GM23338 (cell line): ENCODE measurements at regions not wholly inside any gene's neighbourhood (a gene's known extent, or its start where the extent isn't known, plus 50 kb on each side); places are given as distances from the start of the nearest gene placed in this dataset.

Source experiments
- ATAC-seq: fragments of 200-7000 bp; cut with Tn5 transposase; 3 replicates; pipeline ENCODE4 v1.9.1; 2020
- DNase-seq: peaks from one replicate; pipeline ENCODE4 v3.0.0-alpha.2; 2015; ENCODE audit warnings: low spot score
- H2AFZ ChIP-seq: fragments of 200-600 bp; sonication (generic); 2 replicates; pipeline ENCODE4 v1.8.0; 2016; ENCODE audit warnings: antibody characterized with exemption, mild to moderate bottlenecking, moderate library complexity
- H3F3A ChIP-seq: fragments of 200-600 bp; sonication (generic); replicated peaks from 2 replicates; pipeline ENCODE4 v1.8.0; 2017; ENCODE audit warnings: antibody characterized with exemption, mixed run types, low read depth
- H3K27ac ChIP-seq: fragments of 200-600 bp; sonication (generic); 2 replicates; pipeline ENCODE4 v1.6.1; 2016; ENCODE audit warnings: low read depth
- H3K27me3 ChIP-seq: fragments of 200-600 bp; sonication (generic); 2 replicates; pipeline ENCODE4 v1.8.0; 2016; ENCODE audit warnings: mild to moderate bottlenecking, mixed run types, moderate library complexity; ENCODE audit not compliant: insufficient read depth
- H3K36me3 ChIP-seq: fragments of 200-600 bp; sonication (generic); 2 replicates; pipeline ENCODE4 v1.8.0; 2016; ENCODE audit warnings: mild to moderate bottlenecking; ENCODE audit not compliant: insufficient read depth
- H3K4me1 ChIP-seq: fragments of 200-600 bp; sonication (generic); 2 replicates; pipeline ENCODE4 v1.8.0; 2016; ENCODE audit warnings: mild to moderate bottlenecking, moderate library complexity; ENCODE audit not compliant: insufficient read depth
- H3K4me2 ChIP-seq: fragments of 200-600 bp; sonication (generic); 2 replicates; pipeline ENCODE4 v1.7.1; 2017; ENCODE audit warnings: mixed run types
- H3K4me3 ChIP-seq: fragments of 200-600 bp; sonication (generic); 2 replicates; pipeline ENCODE4 v1.6.1; 2016; ENCODE audit warnings: mixed run types
- H3K79me2 ChIP-seq: fragments of 200-600 bp; sonication (generic); replicated peaks from 2 replicates; pipeline ENCODE4 v1.8.0; 2017; ENCODE audit warnings: mild to moderate bottlenecking; ENCODE audit not compliant: insufficient read depth
- H3K9me2 ChIP-seq: fragments of 200-600 bp; sonication (generic); 2 replicates; pipeline ENCODE4 v1.8.0; 2017; ENCODE audit not compliant: insufficient read depth
- H4K20me1 ChIP-seq: fragments of 200-600 bp; sonication (generic); replicated peaks from 2 replicates; pipeline ENCODE4 v1.8.0; 2017; ENCODE audit warnings: mild to moderate bottlenecking; ENCODE audit not compliant: insufficient read depth
- H3K27ac Mint-ChIP-seq: 2 replicates; pipeline ENCODE4 v1.8.0; 2020; ENCODE audit warnings: inconsistent platforms, mild to moderate bottlenecking, moderate library complexity, mixed read lengths
- H3K27me3 Mint-ChIP-seq: 3 replicates; pipeline ENCODE4 v1.8.0; 2022; ENCODE audit warnings: low read depth, mild to moderate bottlenecking, moderate library complexity, mixed read lengths, inconsistent platforms; ENCODE audit not compliant: insufficient read depth, poor library complexity
- H3K36me3 Mint-ChIP-seq: 3 replicates; pipeline ENCODE4 v1.8.0; 2021; ENCODE audit warnings: low read depth, mild to moderate bottlenecking, inconsistent platforms, moderate library complexity, mixed read lengths
- H3K4me1 Mint-ChIP-seq: 3 replicates; pipeline ENCODE4 v1.8.0; 2020; ENCODE audit warnings: mild to moderate bottlenecking, inconsistent platforms, mixed read lengths
- H3K4me3 Mint-ChIP-seq: 3 replicates; pipeline ENCODE4 v1.8.0; 2021; ENCODE audit warnings: moderate library complexity, mild to moderate bottlenecking, inconsistent platforms, mixed read lengths
- H3K9me3 Mint-ChIP-seq: 3 replicates; pipeline ENCODE4 v1.8.0; 2020; ENCODE audit warnings: moderate library complexity, mild to moderate bottlenecking, inconsistent platforms, mixed read lengths
- CTCF ChIP-seq, 2 experiments: fragments of 200-600 bp in 1 of 2; sonication (generic) in 1 of 2; conservative IDR thresholded peaks; 2 replicates each; pipeline versions ENCODE4 v1.5.1 to v1.6.1; 2016 to 2017; ENCODE audit warnings: antibody characterized with exemption in 2 of 2, low read depth in 2 of 2, mild to moderate bottlenecking in 2 of 2, moderate library complexity in 1 of 2
- ETS1 ChIP-seq: IDR thresholded peaks from 2 replicates; pipeline ENCODE4 v1.6.1; 2016; ENCODE audit warnings: antibody characterized with exemption
- EZH2 ChIP-seq: fragments of 200-600 bp; sonication (generic); IDR thresholded peaks from one replicate; pipeline ENCODE4 v1.8.0; 2017; ENCODE audit warnings: antibody characterized with exemption, mild to moderate bottlenecking, low read depth; ENCODE audit not compliant: unreplicated experiment
- EZH2phosphoT487 ChIP-seq: fragments of 200-600 bp; sonication (generic); IDR thresholded peaks from one replicate; pipeline ENCODE4 v1.8.1; 2018; ENCODE audit warnings: antibody characterized with exemption; ENCODE audit not compliant: unreplicated experiment
- JUNB ChIP-seq: IDR thresholded peaks from one replicate; pipeline ENCODE4 v1.6.1; 2016; ENCODE audit warnings: antibody characterized with exemption; ENCODE audit not compliant: unreplicated experiment
- POLR2AphosphoS5 ChIP-seq: IDR thresholded peaks from 2 replicates; pipeline ENCODE4 v1.6.1; 2016; ENCODE audit warnings: antibody characterized with exemption, low read depth
- STAT1 ChIP-seq: IDR thresholded peaks from one replicate; pipeline ENCODE4 v1.6.1; 2016; ENCODE audit warnings: antibody characterized with exemption; ENCODE audit not compliant: unreplicated experiment
- ZNF114 ChIP-seq: fragments of 250-450 bp; sonication (Bioruptor Pico); IDR thresholded peaks from 2 replicates; pipeline ENCODE4 v1.5.0; 2020; ENCODE audit warnings: mild to moderate bottlenecking, moderate library complexity
- ZNF331 ChIP-seq: fragments of 250-450 bp; sonication (Bioruptor Pico); IDR thresholded peaks from 2 replicates; pipeline ENCODE4 v1.5.0; 2020; ENCODE audit warnings: low read depth, mild to moderate bottlenecking, moderate library complexity
- ZNF462 ChIP-seq: fragments of 250-450 bp; sonication (Bioruptor Pico); IDR thresholded peaks from 2 replicates; pipeline ENCODE4 v1.5.0; 2020; ENCODE audit warnings: mild to moderate bottlenecking, moderate library complexity

- Histone ChIP-seq H3K27me3 (no peaks in the 10 kb centered on the region), H3K79me2 (no peaks in the 10 kb centered on the region), H3K36me3 (no peaks in the 10 kb centered on the region), H3F3A (no peaks in the 10 kb centered on the region), H3K27ac (no peak overlapping the region), H3K4me3 (no peak overlapping the region), H3K9me2 (no peaks in the 10 kb centered on the region), H3K4me1 (no peaks in the 10 kb centered on the region), H2AFZ (no peak overlapping the region), H4K20me1 (no peaks in the 10 kb centered on the region), H3K4me2 (no peak overlapping the region)
- H3K27me3 Mint-ChIP-seq = no peaks in the 10 kb centered on the region
- H3K4me1 Mint-ChIP-seq = no peaks in the 10 kb centered on the region
- TF ChIP-seq ZNF331 (CRISPR knock-in tag) (no peak), CTCF (conservative IDR thresholded peaks at IDR 0.05; ENCODE audit: low read depth in 2 of 2) (no peak), ETS1 (no peak), ZNF462 (CRISPR knock-in tag) (no peak), EZH2 (no peak), POLR2AphosphoS5 (no peak), JUNB (no peak), EZH2phosphoT487 (no peak), STAT1 (no peak), ZNF114 (no peak)
- no peak overlapping the region for H3K27ac Mint-ChIP-seq
- DNase-seq = no peak
- H3K9me3 Mint-ChIP-seq = no peaks in the 10 kb centered on the region; the same call in 2 of the 3 replicates
- no peaks in the 10 kb centered on the region for H3K36me3 Mint-ChIP-seq
- H3K4me3 Mint-ChIP-seq = no peak overlapping the region
- ATAC-seq = no peak
Measured at GRCh38 chrX:128846385-128846784, 676.9 kb downstream of the SMARCA1 start.
